ENCODE measurements at regions not wholly inside any gene's neighbourhood (a gene's known extent, or its start where the extent isn't known, plus 50 kb on each side); places are given as distances from the start of the nearest gene placed in this dataset.
"Not testable (repeated sequence)": the region's sequence is repeated elsewhere in the genome, so short reads cannot be mapped to it uniquely, and the experiment has no call there.

DNA sequence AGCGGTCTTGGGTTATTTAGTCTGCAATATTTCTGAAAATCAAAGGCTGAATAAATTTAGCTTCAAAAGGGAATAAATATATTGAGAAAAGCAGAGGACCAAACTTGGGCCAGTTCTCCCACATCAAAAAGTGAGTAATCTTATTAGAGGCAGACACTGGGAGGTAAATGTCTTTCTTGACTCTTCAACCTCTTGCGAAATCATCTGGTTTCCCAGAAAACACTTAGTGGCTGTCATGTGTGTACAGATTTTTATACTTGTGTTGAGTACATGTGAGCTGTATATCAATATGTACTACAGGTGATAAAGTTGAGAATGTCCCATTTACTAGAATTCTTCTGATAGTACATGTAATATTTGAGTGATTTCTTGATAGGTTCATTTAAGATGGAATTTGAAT lies 454.9 kb downstream of the PRR16 start:
- no peak for DNase-seq

DNA sequence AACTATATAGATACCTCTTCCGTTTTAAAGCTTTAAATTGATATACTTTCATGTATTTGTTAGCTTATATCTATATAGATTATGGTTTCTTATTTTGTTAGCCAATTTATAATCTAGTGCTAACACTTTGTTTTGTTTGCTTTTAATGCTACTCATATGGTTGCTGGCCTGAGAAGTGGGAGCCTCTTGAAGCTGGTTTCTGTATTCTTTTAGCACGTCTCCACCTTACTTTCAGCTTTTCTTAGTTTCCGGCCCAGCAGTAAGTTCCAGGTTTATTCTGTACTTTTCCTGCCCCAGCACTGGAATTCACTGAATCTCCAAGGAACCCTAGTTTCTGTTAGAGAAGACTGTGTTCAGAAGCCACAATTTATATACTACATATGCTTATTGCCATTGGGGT lies 458.9 kb downstream of the PRR16 start:
- DNase-seq: no peak

GRCh38 chr5:120926471-120926870 lies 462.4 kb downstream of the PRR16 start:
- DNase-seq: no peak

DNA sequence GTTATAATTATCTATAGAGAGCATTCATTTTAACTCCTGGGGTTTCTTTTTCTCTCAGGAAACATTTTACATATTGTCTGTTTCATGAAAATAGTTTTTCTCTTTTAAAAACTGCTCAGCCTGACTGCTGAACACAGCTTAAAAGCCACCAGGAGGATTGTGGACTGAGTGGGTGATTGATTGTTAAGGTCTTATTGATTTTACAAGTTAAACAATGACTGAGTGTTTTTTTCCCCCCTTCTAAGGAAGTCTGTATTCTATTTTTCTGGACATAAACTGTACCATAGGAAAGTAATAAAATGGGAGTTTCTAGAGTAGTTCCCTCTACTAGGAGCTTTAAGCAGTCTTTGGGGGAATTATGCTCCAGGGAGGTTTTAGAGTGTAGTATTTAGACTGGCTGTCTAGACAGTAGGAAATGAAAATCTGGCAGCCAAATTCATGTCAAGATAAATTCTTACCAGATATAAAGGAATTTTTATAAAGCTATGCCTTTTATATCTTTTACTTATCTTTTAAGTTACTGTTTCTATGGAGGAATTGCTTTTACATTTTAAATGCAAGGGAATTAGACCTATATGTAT lies 463.9 kb downstream of the PRR16 start:
- DNase-seq: no peak

- no peak for DNase-seq
Measured at GRCh38 chr5:120932480-120932879, 468.4 kb downstream of the PRR16 start.

GRCh38 chr5:120934031-120934430 lies 469.9 kb downstream of the PRR16 start:
- no peak for DNase-seq

- no peak for DNase-seq
Measured at GRCh38 chr5:120936652-120937051, 472.6 kb downstream of the PRR16 start.

- DNase-seq: no peak
Measured at GRCh38 chr5:120938604-120939003, 474.5 kb downstream of the PRR16 start.

- no peak for DNase-seq
Measured at GRCh38 chr5:120942596-120943350, 478.7 kb downstream of the PRR16 start.

GRCh38 chr5:120949596-120949995 lies 485.5 kb downstream of the PRR16 start:
- not testable (repeated sequence) for DNase-seq

DNA sequence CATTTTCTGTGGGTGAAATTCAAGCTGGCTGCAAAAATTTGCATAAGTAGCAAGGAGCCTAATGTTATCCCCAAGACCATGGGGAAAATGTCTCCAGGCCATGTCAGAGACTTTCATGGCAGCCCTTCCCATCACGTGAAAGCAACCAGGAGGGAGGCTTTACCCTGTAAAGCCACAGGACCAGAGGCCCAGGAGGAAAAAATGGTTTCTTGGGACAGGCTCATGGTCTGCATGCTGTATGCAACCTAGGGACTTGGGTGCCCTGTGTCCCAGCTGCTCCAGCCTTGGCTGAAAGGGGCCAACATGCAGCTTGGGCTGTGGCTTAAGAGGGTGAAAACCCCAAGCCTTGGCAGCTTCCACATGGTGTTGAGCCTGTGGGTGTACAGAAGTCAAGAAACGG lies 489.3 kb downstream of the PRR16 start:
- DNase-seq: not testable (repeated sequence)

DNA sequence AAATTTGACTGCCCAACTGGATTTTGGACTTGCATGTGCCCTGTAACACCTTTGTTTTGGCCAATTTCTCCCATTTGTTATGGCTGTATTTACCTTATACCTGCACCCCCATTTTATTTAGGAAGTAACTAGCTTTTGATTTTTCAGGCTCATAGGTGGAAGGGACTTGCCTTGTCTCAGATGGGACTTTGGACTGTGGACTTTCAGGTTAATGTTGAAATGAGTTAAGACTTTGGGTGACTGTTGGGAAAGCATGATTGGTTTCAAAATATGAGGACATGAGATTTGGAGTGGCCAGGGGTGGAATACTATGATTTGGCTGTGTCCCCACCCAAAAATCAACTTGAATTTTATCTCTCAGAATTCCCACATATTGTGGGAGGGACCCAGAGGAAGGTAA lies 490.2 kb downstream of the PRR16 start:
- DNase-seq: no peak

- DNase-seq: no peak
Measured at GRCh38 chr5:120955795-120956194, 491.7 kb downstream of the PRR16 start.

DNA sequence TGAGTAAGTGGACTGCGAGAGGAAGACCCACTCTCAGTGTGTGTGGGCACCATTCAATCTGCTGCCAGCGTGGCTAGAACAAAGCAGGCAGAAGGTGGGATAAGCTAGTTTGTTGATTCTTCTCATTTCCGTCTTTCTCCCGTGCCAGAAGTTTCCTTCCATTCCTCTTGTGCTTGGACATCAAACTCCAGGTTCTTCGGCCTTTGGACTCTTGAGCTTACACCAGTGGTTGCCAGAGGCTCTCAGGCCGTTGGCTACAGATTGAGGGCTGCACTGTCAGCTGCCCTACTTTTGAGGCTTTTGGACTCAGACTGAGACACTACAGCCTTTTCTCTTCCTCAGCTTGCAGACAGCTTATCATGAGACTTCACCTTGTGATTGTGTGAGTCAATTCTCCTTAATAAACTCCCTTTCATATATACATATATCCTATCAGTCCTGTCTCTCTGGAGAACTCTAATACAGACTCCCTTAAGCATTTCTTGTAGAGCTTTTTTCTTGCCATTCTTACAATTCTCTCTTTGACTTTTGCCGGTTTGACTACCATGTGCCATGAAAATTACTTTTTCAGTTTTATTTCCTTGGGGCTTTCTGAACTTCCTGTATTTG lies 494.9 kb downstream of the PRR16 start:
- DNase-seq: no peak

- DNase-seq: no peak
Measured at GRCh38 chr5:120960510-120960909, 496.4 kb downstream of the PRR16 start.

- no peak for DNase-seq
Measured at GRCh38 chr5:120967366-120967765, 503.3 kb downstream of the PRR16 start.

DNA sequence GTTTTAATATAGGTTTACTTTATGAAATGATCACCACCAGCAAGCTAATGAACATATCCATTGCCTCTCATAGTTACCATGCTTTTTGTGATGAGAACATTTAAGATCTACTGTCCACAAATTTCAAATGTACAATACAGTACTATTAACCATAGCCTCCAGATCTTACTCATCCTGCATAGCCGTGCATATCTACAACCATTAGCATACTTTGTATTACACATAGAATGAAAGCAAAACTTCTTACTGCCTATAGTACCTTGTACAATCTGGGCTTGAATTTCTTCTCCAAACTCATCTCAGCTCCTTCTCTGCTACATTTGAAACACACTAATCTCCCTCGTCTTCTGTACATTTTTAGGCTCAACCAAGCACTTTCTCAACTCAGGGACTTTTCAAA lies 510.6 kb downstream of the PRR16 start:
- no peak for DNase-seq

- no peak for DNase-seq
Measured at GRCh38 chr5:120982351-120982750, 518.3 kb downstream of the PRR16 start.

DNA sequence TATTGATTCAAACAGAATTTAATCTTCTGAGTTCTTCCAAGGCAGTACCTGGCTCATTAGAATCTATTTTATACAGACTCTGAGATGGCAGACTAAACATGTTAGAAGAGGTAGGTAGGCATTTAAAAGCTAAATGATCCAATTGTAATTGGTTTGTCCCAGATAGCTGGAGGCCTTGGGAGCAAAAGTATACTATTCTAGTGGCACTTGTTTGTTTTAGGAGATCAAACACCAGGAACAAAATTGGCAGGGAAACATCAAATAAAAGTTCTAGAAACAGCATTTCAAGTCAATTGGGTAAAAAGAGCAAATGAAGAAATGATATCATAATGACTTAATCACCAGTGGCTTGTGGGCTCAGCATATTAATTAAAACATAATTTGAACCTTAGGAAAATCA lies 521.4 kb downstream of the PRR16 start:
- no peak for DNase-seq

DNA sequence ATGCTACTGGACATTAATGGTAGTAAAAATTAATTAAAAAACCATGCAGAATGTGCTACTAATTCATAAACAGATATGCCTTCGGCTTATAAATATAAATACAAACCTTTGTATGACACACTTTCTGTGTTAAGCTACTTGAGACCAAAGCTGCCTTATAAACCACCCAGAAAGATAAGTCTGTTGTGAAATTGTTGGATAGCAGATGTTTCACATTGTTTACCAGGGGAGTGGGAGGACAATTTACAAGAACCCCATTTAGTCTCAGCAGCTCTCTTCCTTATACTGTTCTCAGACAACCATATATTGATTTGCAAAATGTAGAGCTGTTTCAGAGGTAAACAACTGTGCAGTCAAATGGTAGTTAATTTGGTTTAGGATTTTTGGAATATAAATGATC lies 524.4 kb downstream of the PRR16 start:
- no peak for DNase-seq

GRCh38 chr5:120988941-120989340 lies 524.8 kb downstream of the PRR16 start:
- no peak for DNase-seq

- no peak for DNase-seq
Measured at GRCh38 chr5:120991569-120991968, 527.5 kb downstream of the PRR16 start.

DNA sequence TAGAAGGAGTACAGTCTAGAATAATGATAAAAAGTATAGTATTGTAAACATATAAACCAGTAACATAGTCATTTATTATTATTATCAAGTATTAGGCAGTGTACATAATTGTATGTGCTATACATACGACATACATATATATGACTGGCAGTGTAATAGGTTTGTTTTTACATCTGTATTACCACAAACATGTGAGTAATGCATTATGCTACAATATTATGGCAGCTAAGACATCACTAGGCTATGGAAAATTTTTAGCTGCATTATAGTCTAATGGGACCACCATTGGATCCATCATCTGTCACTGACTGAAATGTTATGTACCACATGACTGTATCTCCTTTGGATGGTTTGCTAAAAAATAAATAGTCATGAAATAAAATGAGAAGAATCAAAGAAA lies 530.0 kb downstream of the PRR16 start:
- DNase-seq: no peak

GRCh38 chr5:120999550-120999949 lies 535.5 kb downstream of the PRR16 start:
- DNase-seq: no peak

All from inflammatory macrophage (primary cell).